ENCODE measurements at regions not wholly inside any gene's neighbourhood (a gene's known extent, or its start where the extent isn't known, plus 50 kb on each side); places are given as distances from the start of the nearest gene placed in this dataset.

GRCh38 chr2:108920-109809 lies 62.9 kb upstream of the FAM110C start:
- Histone ChIP-seq H3K27ac (ENCODE audit: low read depth, low read length) (no peak overlapping the region), H3K27me3 (ENCODE audit: insufficient read depth, low read length, poor library complexity) (no peaks in the 10 kb centered on the region), H3K23ac (ENCODE audit: low read length) (no peak overlapping the region), H3K4ac (ENCODE audit: low read depth, low read length) (no peak overlapping the region), H3K4me2 (ENCODE audit: low read length) (no peak overlapping the region), H2BK15ac (replicated peaks; ENCODE audit: low read depth) (no peak overlapping the region), H3K18ac (ENCODE audit: low read length) (no peak overlapping the region), H2BK5ac (ENCODE audit: low read length) (no peak overlapping the region), H3K4me3 (ENCODE audit: low read length) (no peak overlapping the region), H3K4me1 (ENCODE audit: control insufficient read depth, low read depth, low read length) (no peaks in the 10 kb centered on the region), H3K56ac (ENCODE audit: low read length) (no peak overlapping the region), H3K9ac (ENCODE audit: low read length) (no peak overlapping the region), H2BK120ac (ENCODE audit: low read depth, low read length) (no peak overlapping the region), H2AK5ac (ENCODE audit: low read length) (no peak overlapping the region), H4K5ac (ENCODE audit: low read length) (no peak overlapping the region), H3K36me3 (ENCODE audit: control insufficient read depth, insufficient read depth, low read length) (no peaks in the 10 kb centered on the region), H4K8ac (ENCODE audit: low read depth, low read length) (no peak overlapping the region), H3K79me2 (ENCODE audit: control insufficient read depth, insufficient read depth, low read length) (no peaks in the 10 kb centered on the region), H3K79me1 (ENCODE audit: low read length) (no peaks in the 10 kb centered on the region)
- no peak for DNase-seq
- no CpG with 5 or more reads among the region's 5 CpGs for WGBS (ENCODE audit: extremely low coverage, insufficient coverage, low lambda C conversion rate)

DNA sequence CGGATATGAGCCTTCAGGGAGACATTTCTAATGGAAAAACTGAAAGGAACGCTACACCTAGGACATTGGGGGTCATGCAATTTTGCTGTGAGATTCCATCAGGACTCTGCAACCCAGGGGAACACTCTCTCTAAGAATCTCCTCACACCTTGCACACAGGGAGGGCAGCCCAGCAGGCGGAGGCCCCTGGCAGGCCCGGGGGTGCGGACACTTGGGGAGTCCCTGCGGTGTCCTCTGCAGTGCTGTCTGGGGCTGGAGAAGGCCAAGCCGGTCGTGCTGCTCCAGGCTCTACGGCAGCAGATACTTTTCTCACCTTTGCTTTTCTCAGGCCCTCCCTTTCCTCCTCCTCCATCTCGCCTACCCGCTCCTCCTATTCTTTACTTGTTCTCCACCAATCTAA lies 54.7 kb upstream of the FAM110C start:
- H2BK5ac ChIP-seq (ENCODE audit: low read length), result no peak overlapping the region
- no peaks in the 10 kb centered on the region for H3K36me3 ChIP-seq (ENCODE audit: control insufficient read depth, insufficient read depth, low read length)
- H3K79me2 ChIP-seq (ENCODE audit: control insufficient read depth, insufficient read depth, low read length), result no peaks in the 10 kb centered on the region
- no peak overlapping the region for H3K4me2 ChIP-seq (ENCODE audit: low read length)
- no peak for DNase-seq
- no peak overlapping the region for H3K27ac ChIP-seq (ENCODE audit: low read depth, low read length)
- H3K9ac ChIP-seq (ENCODE audit: low read length), result no peak overlapping the region
- H3K18ac ChIP-seq (ENCODE audit: low read length), result no peak overlapping the region
- H4K5ac ChIP-seq (ENCODE audit: low read length), result no peak overlapping the region
- WGBS (ENCODE audit: extremely low coverage, insufficient coverage, low lambda C conversion rate), result no CpG with 5 or more reads among the region's 11 CpGs
- H3K4me3 ChIP-seq (ENCODE audit: low read length), result no peak overlapping the region
- H2BK120ac ChIP-seq (ENCODE audit: low read depth, low read length), result no peak overlapping the region
- no peaks in the 10 kb centered on the region for H3K27me3 ChIP-seq (ENCODE audit: insufficient read depth, low read length, poor library complexity)
- H3K4ac ChIP-seq (ENCODE audit: low read depth, low read length), result no peak overlapping the region
- no peak overlapping the region for H2BK15ac ChIP-seq (replicated peaks; ENCODE audit: low read depth)
- H3K79me1 ChIP-seq (ENCODE audit: low read length), result no peaks in the 10 kb centered on the region
- H2AK5ac ChIP-seq (ENCODE audit: low read length), result no peak overlapping the region
- H3K56ac ChIP-seq (ENCODE audit: low read length), result no peak overlapping the region
- H4K8ac ChIP-seq (ENCODE audit: low read depth, low read length), result no peak overlapping the region
- H3K4me1 ChIP-seq (ENCODE audit: control insufficient read depth, low read depth, low read length), result no peaks in the 10 kb centered on the region
- no peak overlapping the region for H3K23ac ChIP-seq (ENCODE audit: low read length)

All from mesendoderm (in vitro differentiated cells).